Endometrium (tissue), 2 donors: ENCODE measurements at regions not wholly inside any gene's neighbourhood (a gene's known extent, or its start where the extent isn't known, plus 50 kb on each side); places are given as distances from the start of the nearest gene placed in this dataset.

Source experiments
- FAIRE-seq: peaks from 2 replicates; lab custom pipeline; 2012; peaks lifted over from hg19 to GRCh38; lab: Jason Lieb, UNC
- donor health status: control.
- donor health status: control.

GRCh38 chr5:39880985-39881384 is 456.2 kb upstream of the DAB2 start:
- no peak for FAIRE-seq

GRCh38 chr5:39877479-39877878 is 452.7 kb upstream of the DAB2 start:
- FAIRE-seq: no peak

DNA sequence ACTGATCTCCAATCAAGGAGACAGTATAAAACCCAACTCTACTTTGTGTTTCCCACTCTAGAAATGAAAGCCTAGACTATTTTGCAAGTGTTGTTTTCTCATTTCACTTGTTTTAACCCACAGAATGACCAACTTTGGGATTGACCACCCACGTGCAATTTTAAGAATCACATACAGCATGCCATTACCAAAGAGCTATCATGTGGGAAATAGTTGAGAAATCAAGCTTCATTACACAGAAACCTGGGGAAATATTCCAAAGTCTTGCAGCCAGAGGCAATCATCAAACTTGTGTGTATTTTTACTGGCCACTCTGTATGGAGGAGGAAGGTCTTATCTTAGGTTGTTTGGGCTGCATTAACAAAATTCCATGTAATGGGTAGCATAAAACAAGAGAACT is 451.4 kb upstream of the DAB2 start:
- no peak for FAIRE-seq

- FAIRE-seq: no peak
Measured at GRCh38 chr5:39870137-39870536, 445.4 kb upstream of the DAB2 start.

DNA sequence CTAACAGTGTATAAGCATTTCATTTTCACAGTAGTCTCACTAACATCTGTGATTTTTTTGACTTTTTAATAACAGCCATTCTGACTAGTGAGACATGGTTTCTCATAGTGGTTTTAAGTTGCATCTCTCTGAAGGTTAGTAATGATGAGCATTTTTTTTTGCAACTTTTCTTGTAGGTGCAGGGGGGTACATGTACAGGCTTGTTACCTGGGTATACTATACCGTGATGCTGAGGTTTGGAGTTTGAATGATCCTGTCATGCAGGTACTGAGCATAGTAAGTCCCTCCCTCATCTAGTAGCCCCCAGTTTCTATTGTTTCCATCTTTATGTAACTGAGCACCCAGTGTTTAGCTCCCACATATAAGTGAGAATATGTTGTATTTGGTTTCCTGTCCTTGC is 444.6 kb upstream of the DAB2 start:
- FAIRE-seq: no peak

DNA sequence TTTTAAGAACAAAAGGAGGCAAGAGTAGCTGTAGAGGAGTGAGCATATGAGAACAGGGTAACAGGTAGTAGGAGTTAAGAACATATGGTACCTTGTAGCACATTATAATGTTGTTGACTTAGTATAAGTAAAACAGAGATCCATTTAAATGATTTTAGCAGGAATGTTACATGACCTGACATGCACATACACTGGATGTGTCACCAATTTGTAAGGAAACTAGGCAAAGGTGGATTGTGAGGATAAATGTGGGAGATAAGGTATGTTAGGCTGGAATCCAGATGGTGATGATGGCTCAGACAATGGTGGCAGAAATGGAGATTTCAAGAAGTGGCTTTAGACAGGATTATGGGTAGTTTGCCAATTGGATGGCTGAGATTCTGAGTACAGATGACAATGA is 443.1 kb upstream of the DAB2 start:
- no peak for FAIRE-seq

GRCh38 chr5:39863926-39864552 is 439.3 kb upstream of the DAB2 start:
- FAIRE-seq: no peak

- no peak for FAIRE-seq
Measured at GRCh38 chr5:39857041-39857440, 432.3 kb upstream of the DAB2 start.

- no peak for FAIRE-seq
Measured at GRCh38 chr5:39854771-39855410, 430.1 kb upstream of the DAB2 start.

DNA sequence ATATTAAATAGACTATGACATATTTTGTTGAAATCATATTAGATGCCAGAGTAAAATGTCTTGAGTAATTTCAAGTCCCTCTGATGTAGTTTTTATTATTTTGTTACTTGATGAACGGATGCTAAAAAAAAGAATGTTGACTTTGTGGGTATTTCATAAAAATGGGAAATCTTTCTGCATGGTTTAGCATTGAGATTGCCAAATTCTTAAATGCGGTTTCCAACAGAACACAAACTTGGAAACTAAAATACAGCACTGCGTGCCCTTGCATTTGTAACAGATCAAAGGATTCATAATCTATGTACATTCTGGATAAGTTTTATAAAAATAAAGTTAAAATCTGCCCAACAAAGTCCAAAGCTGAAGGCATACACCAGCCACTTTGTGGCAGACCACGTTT is 425.5 kb upstream of the DAB2 start:
- no peak for FAIRE-seq

DNA sequence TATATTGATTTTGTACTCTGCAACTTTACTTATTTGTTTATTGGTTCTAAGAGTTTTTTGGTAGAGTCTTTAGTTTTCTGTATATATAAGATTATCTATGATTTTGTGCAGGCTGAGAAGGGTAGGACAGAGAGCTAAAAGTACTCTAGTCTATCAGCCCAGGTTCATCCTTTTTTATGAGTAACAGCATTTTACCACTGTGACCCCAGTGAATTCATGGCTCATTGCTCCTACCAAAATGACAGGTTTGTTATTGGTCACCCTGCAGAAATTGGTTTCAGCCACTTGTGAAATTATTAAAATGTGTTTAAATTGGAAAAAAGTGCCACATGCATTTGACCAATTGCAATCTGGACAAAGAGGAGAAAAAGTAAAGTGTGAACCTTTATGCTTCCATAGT is 421.4 kb upstream of the DAB2 start:
- no peak for FAIRE-seq

DNA sequence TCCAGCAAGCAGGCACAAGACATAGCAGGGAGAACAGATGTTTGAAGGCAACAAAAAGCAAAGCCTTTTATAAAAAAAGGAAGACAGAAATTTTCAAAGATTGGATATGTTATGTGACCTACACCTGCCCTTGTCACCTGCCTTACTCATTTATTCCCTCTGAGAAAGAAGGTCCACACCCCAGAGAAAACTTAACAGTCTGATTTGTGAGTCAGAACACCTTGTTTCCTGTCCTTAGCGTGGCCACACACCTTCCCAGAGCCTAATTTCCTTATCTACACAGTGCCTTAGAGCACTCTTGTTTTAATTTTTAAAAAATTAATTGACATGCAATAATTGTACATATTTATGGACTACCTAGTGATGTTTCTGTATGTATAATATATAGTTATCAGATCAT is 419.0 kb upstream of the DAB2 start:
- FAIRE-seq: no peak

GRCh38 chr5:39835371-39835770 is 410.6 kb upstream of the DAB2 start:
- FAIRE-seq: no peak

DNA sequence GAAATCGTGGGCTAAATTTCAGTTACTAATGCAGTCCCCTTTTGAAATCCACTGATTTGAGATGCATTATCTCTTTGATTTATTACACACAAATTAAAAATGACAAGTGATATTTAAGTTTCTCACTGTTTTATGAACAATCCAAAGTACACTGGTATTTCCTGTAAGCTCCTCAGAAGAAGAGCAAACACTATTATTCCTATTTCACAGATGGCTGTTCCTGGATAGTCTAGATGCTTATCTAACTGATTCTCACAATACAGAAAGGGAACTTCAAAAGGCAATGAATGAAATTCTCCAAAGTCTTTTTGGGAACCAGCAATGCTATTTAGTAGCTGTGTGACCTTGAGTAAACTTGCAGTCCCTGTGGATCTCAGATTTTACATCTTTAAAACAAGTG is 404.7 kb upstream of the DAB2 start:
- FAIRE-seq: no peak

DNA sequence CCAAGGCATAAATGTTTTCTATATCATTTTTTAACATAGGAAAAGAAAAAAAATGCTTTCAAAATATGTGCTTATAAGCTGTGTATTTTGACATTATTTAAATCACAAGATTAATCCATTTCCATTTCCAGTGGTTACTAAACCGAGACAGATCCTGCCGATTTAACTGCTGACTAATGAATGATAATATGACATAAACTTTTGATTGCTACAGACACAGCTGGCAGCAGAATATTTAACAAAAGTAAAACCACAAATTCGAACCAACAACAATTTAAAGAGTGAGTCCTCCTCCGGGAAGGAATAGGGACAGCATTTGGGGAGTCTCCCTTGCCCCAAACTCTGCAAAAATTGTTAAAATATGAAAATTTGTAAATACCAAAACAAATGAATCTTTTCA is 401.3 kb upstream of the DAB2 start:
- no peak for FAIRE-seq

- no peak for FAIRE-seq
Measured at GRCh38 chr5:39825301-39825700, 400.5 kb upstream of the DAB2 start.

- FAIRE-seq: no peak
Measured at GRCh38 chr5:39822020-39822419, 397.2 kb upstream of the DAB2 start.

GRCh38 chr5:39816866-39817265 is 392.1 kb upstream of the DAB2 start:
- no peak for FAIRE-seq

DNA sequence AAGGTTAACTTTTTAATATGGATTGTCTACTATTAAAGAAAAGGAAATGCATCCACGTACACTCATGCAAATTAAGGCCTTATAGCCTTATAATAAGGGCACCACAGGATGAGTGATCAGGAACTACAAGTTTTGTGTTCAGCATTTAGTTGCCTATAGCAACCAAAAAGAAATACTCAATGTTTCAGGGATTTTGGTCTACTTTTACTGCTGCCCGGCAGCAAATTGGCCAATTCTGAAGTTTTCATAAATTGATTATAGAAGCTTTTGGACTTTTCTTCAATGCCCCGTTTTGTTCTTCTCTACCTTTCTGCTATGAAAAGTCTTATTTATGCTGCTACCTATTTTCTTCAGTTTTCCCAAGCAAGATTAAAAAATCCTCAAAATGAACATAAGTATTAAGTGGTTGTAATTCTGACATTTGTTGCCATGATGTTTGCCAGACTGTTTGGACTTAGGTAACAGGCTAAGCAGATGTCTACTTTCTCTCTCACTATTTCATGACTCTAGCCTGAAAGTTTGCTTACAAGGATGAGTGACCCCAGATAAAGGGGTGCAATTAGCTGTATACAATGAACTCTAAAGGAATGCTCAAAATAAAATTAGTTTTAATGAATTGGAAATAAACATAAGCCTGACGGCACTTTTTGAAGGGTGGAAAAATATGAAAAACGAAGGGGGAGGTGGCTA is 391.5 kb upstream of the DAB2 start:
- peak; percentile 48 for FAIRE-seq

DNA sequence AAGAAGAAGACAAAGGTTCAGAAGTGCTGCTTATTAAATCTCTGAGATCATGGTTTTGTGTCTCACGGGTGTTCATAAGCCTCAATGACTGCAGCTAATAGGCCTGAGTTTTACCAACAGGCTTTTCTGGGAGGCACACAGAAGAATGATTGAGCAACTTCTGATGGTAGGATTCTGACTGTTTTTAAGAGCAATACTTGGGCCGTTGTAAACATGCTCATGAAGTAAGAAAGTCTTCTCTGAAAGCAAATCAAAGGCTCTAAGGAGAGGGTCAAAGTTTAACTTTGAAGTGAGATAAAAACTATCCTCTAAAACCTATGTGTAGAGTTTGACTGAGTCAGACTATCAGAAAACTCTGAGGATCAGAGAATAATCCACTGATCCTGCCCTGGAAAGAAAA is 390.9 kb upstream of the DAB2 start:
- no peak for FAIRE-seq

DNA sequence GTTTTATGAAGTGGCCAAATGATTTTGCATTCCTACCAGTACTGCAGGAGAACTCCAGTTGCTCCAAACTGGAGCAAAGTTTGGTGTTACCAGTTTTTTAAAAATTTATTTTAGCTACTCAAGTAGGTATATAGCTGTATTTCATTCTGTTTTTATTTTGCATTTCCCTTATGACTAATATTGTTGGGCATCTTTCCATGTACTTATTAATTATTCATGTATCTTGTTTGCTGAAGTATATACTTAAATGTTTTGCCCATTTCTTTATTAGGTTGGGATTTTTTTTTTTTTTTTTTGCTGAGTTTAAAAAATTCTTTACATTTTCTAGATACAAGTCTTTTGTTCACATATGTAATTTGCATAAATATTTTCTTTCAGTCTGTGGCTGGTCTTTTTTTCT is 386.6 kb upstream of the DAB2 start:
- peak; percentile 41 for FAIRE-seq

GRCh38 chr5:39808656-39809055 is 383.9 kb upstream of the DAB2 start:
- no peak for FAIRE-seq

DNA sequence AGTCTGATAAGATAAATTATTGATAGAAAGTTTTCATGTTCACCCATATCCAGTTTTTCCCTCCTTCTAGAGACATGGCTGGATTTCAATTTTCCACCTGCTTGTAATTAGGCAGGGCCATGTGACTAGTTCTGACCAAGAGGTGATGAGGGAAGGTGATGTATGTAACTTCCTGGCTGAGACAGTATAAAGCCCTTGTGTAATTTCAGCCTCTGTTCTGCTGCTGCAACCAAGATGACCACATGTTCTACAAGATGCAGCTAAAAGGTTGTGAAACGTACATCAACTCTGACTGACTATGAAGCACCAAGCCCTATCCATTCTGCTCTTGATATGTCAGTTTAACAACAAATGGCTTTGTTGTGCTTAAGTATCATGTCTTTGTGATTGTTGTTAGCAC is 376.5 kb upstream of the DAB2 start:
- FAIRE-seq: no peak

DNA sequence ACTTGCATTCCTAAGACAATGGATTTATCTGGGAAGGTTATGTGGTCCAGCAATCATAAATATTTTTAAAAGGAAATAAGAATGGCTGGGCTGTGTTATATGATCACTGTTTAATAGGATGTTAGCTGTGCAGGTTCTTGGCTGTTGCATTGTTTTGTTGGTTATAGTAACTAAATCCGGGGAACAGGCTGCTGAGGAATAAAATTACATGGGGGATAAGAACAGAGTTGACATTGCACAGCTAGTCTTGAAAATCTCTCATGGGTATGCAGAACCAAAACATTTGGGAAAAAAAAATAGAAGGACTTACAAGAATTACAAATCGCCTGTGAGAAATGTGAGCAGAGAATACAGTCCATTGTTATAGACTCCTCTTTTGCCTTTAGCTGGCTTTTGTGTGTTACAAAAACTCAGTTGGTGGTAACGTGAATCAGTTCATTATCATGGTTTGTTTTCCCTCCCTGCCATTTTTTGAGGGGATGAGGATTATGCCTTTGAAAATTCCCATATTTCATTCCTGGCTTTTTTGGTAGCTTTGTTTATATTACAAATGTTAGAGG is 375.3 kb upstream of the DAB2 start:
- FAIRE-seq: no peak
